HFFc6 (cell line): ENCODE measurements at regions not wholly inside any gene's neighbourhood (a gene's known extent, or its start where the extent isn't known, plus 50 kb on each side); places are given as distances from the start of the nearest gene placed in this dataset.

Source experiments
- DNase-seq: peaks from one replicate; pipeline ENCODE4 v3.0.0-alpha.2; 2018
- H3K27ac Mint-ChIP-seq: 2 replicates; pipeline ENCODE4 v1.8.0; 2020; ENCODE audit warnings: mild to moderate bottlenecking, mixed read lengths
- H3K27me3 Mint-ChIP-seq: 2 replicates; pipeline ENCODE4 v1.8.0; 2021; ENCODE audit warnings: mild to moderate bottlenecking, moderate library complexity, mixed read lengths; ENCODE audit not compliant: insufficient read depth
- H3K36me3 Mint-ChIP-seq: 2 replicates; pipeline ENCODE4 v1.8.0; 2021; ENCODE audit warnings: low read depth, mixed read lengths
- H3K4me1 Mint-ChIP-seq: 2 replicates; pipeline ENCODE4 v1.8.0; 2020; ENCODE audit warnings: low read depth, mixed read lengths
- H3K4me3 Mint-ChIP-seq: 2 replicates; pipeline ENCODE4 v1.8.0; 2020; ENCODE audit warnings: mild to moderate bottlenecking, moderate library complexity, mixed read lengths
- H3K9me3 Mint-ChIP-seq: 2 replicates; pipeline ENCODE4 v1.8.0; 2020; ENCODE audit warnings: mild to moderate bottlenecking, mixed read lengths
- TF ChIP-seq, protein P1 (sequence below): fragments of 200-600 bp; sonication (generic); IDR thresholded peaks from 2 replicates; pipeline ENCODE4 v1.5.0; 2021; ENCODE audit warnings: antibody characterized with exemption, mild to moderate bottlenecking

DNA sequence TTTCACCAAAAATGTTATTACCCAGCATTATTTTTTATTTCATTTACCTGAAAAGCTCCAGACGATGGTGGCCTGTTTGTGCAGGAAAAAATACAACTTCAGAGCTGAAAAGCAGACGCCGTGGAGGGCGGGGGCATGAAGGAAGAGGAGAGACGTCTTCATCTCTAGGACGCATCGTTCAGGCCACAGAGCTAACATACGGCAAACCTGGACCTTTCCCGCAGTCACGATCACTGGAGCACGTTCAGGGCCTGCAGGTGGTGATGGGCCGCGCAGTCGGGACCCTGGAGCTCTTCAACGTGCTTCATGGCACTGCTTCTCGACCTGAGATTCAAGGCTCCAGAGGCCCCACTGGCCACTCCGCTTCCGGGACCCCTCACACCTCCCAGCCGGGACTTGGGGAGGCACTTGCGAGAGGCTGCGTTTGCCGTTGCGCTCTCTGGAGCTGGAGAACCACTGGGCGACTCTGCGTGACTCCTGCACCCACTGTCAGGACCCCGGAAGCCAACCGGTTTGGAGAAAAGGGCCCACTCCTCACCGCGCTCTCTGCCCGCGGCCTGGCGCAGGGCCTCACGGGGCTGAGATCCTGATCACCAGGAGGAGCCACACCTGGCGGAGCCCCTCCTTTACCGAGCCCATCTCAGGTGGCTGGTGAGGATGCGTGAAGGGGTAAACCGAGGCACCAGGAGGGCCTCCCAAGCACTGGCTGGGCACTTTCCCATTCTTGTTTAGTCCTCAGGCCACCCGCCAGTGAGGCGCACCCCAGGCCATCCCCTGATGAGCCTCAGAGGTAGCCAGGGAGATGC, 164.4 kb upstream of the AFDN start:
- Mint-ChIP-seq H3K27me3 (peaks cover 2% of the 10 kb centered on the region; the same call in 1 of the 2 replicates), H3K4me1 (no peaks in the 10 kb centered on the region), H3K9me3 (peaks cover 59% of the 10 kb centered on the region), H3K27ac (no peak overlapping the region), H3K36me3 (peaks cover 19% of the 10 kb centered on the region; the same call in 1 of the 2 replicates), H3K4me3 (no peak overlapping the region)
- TF ChIP-seq, protein P1, sequence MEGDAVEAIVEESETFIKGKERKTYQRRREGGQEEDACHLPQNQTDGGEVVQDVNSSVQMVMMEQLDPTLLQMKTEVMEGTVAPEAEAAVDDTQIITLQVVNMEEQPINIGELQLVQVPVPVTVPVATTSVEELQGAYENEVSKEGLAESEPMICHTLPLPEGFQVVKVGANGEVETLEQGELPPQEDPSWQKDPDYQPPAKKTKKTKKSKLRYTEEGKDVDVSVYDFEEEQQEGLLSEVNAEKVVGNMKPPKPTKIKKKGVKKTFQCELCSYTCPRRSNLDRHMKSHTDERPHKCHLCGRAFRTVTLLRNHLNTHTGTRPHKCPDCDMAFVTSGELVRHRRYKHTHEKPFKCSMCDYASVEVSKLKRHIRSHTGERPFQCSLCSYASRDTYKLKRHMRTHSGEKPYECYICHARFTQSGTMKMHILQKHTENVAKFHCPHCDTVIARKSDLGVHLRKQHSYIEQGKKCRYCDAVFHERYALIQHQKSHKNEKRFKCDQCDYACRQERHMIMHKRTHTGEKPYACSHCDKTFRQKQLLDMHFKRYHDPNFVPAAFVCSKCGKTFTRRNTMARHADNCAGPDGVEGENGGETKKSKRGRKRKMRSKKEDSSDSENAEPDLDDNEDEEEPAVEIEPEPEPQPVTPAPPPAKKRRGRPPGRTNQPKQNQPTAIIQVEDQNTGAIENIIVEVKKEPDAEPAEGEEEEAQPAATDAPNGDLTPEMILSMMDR: no peak
- no peak for DNase-seq

DNA sequence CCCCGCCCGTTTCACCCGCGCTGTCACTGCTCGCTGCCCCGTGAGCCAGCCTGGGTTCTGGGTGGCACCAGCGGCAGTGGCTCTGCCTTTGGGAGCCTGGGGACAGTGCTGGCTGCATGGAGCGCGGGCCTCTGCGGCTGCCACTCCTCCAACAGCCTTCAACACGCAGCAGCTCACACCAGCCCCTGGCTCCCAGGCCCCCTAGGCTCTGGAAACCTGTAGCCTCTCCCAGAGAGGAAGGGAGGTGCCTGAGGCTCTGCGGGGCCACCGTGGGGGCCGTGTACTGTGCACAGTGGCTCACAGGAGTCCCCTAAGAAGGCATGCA, 163.9 kb upstream of the AFDN start:
- Mint-ChIP-seq H3K27me3 (peaks cover 4% of the 10 kb centered on the region), H3K27ac (no peak overlapping the region), H3K36me3 (peaks cover 19% of the 10 kb centered on the region; the same call in 1 of the 2 replicates), H3K9me3 (peaks cover 59% of the 10 kb centered on the region), H3K4me3 (no peak overlapping the region), H3K4me1 (no peaks in the 10 kb centered on the region)
- no peak for DNase-seq
- TF ChIP-seq, protein P1: no peak

DNA sequence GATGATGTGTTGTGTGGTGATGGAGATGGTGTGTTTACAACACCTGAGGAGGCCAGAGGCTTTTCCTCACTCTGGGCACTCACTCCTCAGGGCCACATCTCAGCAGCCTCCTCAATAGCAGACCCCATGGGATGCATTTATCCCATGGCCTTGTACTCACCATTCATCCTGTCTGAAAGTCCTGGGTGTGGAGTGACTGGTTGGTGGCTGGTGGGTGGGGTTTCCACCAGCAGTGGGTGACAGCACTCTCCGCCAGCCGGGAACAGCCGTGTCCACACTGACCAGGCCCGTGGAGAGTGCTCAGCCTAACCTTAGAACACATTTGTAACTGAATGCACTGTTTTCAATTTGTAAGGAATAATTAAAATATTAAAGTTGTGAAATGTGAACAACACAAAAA, 163.4 kb upstream of the AFDN start:
- Mint-ChIP-seq H3K36me3 (peaks cover 15% of the 10 kb centered on the region; the same call in 1 of the 2 replicates), H3K9me3 (peaks cover 59% of the 10 kb centered on the region), H3K4me1 (no peaks in the 10 kb centered on the region), H3K27me3 (peaks cover 4% of the 10 kb centered on the region), H3K4me3 (no peak overlapping the region), H3K27ac (no peak overlapping the region)
- DNase-seq: no peak
- TF ChIP-seq, protein P1: no peak

DNA sequence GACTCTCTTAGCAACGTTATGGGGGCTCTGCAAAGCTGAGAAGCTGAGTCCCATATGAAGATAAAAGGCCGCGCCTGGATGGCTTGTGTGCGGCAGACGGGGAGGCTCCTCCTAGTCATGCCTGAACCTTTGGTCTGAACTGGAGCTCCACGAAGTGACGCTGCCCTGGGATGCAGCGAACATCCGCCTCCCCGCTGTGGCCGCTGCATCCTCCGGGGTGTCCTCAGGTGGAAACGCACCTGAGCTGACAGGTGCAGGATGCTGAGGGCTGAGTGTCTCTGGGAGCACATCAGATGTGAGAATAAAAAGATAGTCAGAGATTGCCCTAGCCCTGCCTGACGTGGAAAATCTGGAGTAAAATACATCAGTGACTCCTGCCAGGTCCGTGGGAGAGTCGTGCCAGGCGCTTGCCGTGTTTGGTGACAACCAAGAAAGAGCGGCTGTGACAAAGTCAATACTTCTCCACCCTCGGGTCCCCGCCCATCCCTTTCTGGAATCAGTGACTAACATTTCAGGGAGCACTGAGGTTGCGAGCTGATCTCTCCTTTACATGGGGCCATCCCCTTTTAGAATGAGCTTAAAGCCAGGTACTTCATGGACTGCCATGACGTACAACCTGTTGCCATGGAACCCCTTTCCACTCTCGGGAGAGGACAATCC, 162.8 kb upstream of the AFDN start:
- H3K4me1 Mint-ChIP-seq: no peaks in the 10 kb centered on the region
- peaks cover 4% of the 10 kb centered on the region for H3K27me3 Mint-ChIP-seq
- H3K36me3 Mint-ChIP-seq: peaks cover 14% of the 10 kb centered on the region; the same call in 1 of the 2 replicates
- peaks cover 64% of the 10 kb centered on the region for H3K9me3 Mint-ChIP-seq
- no peak overlapping the region for H3K4me3 Mint-ChIP-seq
- H3K27ac Mint-ChIP-seq: no peak overlapping the region
- TF ChIP-seq, protein P1: no peak
- no peak for DNase-seq

DNA sequence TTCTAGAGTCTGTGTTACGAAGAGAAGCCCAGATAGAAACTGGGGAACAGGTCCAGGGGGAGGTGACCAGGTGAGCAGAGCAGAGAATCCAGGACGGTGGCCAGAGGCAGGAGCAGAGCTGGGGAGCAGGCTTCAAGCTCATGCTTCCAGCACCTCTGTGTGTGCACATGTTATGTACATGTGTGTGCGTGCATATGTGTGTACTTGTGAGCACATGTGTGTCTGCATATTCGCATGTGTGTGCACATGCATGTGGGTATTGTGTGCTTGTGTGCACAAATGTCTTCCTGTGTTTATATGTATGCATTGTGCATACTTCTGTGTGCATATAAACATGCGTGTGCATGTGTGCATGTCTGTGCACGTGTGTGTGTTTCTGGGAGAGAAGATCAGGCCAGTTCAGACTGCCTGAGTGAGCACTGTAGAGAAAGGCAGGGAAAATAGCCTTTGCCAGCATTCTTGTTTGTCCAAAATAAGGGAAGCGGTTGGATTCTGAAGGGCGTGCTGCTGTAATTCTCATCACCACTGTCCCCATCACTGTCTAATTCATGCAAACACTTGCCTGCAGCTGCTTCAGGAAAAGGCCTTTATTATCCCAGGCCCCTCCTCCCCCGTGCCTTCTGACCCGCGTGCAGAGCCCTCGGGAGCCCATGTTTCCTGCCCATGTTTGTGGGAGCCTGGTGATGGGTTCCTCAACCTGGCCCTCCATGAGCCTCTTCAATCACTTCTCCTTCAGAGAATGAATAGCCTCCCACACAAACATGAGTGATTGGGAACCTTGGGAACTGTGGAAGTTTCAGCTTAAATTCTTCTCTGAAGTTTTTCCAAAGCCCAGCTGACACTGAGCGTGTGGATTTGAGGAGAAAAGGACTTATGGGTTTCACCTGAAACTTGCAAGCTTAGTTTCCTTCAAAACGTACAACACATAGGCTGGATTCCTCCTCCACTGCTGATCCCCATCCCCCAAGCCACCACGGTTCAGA, 161.7 kb upstream of the AFDN start:
- TF ChIP-seq, protein P1: no peak
- Mint-ChIP-seq H3K27ac (no peak overlapping the region), H3K36me3 (peaks cover 14% of the 10 kb centered on the region; the same call in 1 of the 2 replicates)

More for the DNA sequence above, 161.7 kb upstream of the AFDN start:
- Mint-ChIP-seq H3K27me3 (peaks cover 4% of the 10 kb centered on the region), H3K4me1 (no peaks in the 10 kb centered on the region), H3K4me3 (no peak overlapping the region), H3K9me3 (peaks cover 68% of the 10 kb centered on the region)
- no peak for DNase-seq
